Neural crest cell (in vitro differentiated cells): ENCODE measurements at regions not wholly inside any gene's neighbourhood (a gene's known extent, or its start where the extent isn't known, plus 50 kb on each side); places are given as distances from the start of the nearest gene placed in this dataset.

Experiments
- DNase-seq: peaks from one replicate; pipeline ENCODE4 v3.0.0; 2021; ENCODE audit warnings: low read depth, mixed read lengths, low spot score
- H3K27ac Mint-ChIP-seq: one replicate; pipeline ENCODE4 v1.8.0; 2021; ENCODE audit warnings: mild to moderate bottlenecking, mixed read lengths; ENCODE audit not compliant: unreplicated experiment
- H3K27me3 Mint-ChIP-seq: 2 replicates; pipeline ENCODE4 v1.8.0; 2021; ENCODE audit warnings: low read depth, mild to moderate bottlenecking, mixed read lengths
- H3K36me3 Mint-ChIP-seq: 2 replicates; pipeline ENCODE4 v1.8.0; 2021; ENCODE audit warnings: low read depth, mild to moderate bottlenecking, mixed read lengths
- H3K4me1 Mint-ChIP-seq: 2 replicates; pipeline ENCODE4 v1.8.0; 2021; ENCODE audit warnings: mixed read lengths
- H3K4me3 Mint-ChIP-seq: one replicate; pipeline ENCODE4 v1.8.0; 2021; ENCODE audit warnings: mild to moderate bottlenecking, mixed read lengths
- H3K9me3 Mint-ChIP-seq: 2 replicates; pipeline ENCODE4 v1.8.0; 2021; ENCODE audit warnings: mixed read lengths
- CTCF ChIP-seq: fragments of 200-600 bp; sonication (generic); conservative IDR thresholded peaks from 2 replicates; pipeline ENCODE4 v1.5.0; 2021; ENCODE audit warnings: antibody characterized with exemption, mild to moderate bottlenecking

DNA sequence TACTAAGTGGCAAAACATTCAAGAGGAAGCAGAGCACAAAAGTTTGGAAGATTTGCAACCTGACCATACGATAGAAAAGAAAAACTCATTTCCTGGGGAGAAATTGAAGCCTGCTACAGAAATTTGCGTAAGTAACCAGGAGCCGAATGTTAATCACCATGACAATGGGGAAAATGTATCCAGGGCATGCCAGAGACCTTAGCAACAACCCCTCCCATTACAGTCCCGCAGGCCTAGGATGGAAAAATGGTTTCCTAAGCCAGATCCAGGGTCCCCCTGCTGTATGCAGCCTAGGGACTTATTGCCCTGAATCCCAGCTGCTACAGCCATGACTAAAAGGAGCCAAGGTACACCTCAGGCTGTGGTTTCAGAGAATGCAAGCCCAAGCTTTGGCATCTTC lies 472.2 kb upstream of the KLHL4 start:
- Mint-ChIP-seq H3K27me3 (no peaks in the 10 kb centered on the region), H3K27ac (no peak overlapping the region), H3K9me3 (peaks cover 9% of the 10 kb centered on the region), H3K4me1 (no peaks in the 10 kb centered on the region), H3K4me3 (no peak overlapping the region), H3K36me3 (no peaks in the 10 kb centered on the region)
- DNase-seq: no peak
- TF ChIP-seq CTCF: no peak

DNA sequence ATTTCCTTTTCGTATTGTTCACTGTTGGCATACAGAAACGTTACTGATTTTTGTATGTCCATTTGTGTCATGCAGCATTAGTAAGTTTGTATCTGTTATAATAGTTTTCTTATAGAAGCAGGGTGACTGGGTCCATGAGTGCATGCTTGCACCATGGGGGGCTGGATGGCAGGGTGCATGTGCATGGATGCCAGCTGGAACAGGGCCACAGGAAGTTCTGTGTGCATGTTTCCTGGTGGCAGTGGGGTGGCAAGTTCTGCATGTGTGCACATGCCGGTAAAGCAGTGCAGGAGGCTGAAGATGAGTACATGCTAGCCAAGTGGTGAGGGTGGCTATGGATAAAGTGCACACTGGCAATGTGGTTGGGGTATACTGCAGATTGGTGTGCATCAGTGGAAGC lies 468.0 kb upstream of the KLHL4 start:
- H3K9me3 Mint-ChIP-seq: peaks cover 9% of the 10 kb centered on the region
- H3K36me3 Mint-ChIP-seq: no peaks in the 10 kb centered on the region
- no peaks in the 10 kb centered on the region for H3K27me3 Mint-ChIP-seq
- TF ChIP-seq CTCF: no peak
- no peak overlapping the region for H3K27ac Mint-ChIP-seq
- H3K4me3 Mint-ChIP-seq: no peak overlapping the region
- no peak for DNase-seq
- no peaks in the 10 kb centered on the region for H3K4me1 Mint-ChIP-seq

GRCh38 chrX:87063642-87064041 lies 454.0 kb upstream of the KLHL4 start:
- no peaks in the 10 kb centered on the region for H3K9me3 Mint-ChIP-seq
- H3K4me3 Mint-ChIP-seq: no peak overlapping the region
- no peaks in the 10 kb centered on the region for H3K36me3 Mint-ChIP-seq
- DNase-seq: no peak
- no peak overlapping the region for H3K27ac Mint-ChIP-seq
- TF ChIP-seq CTCF: no peak
- no peaks in the 10 kb centered on the region for H3K4me1 Mint-ChIP-seq
- no peaks in the 10 kb centered on the region for H3K27me3 Mint-ChIP-seq

DNA sequence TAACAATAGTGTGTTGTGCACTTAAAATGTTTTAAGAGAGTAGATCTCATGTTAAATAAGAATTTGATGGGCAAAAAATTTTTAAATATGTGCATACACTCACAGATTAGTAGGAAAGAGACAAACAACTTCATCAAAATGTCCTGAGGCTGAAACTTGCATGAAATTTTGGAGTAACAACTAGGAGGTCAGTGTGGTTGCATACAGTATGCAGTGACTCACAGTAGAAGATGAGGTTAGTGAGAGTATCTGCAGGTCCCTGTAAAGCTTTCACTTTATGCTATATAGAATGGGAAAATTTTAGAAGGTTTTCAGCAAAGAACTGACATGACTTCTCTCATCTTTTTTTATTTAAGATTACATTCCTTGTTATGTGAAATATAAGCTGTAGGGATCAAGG lies 453.1 kb upstream of the KLHL4 start:
- no peak for DNase-seq
- no peaks in the 10 kb centered on the region for H3K27me3 Mint-ChIP-seq
- no peak for TF ChIP-seq CTCF
- H3K9me3 Mint-ChIP-seq: no peaks in the 10 kb centered on the region
- H3K4me1 Mint-ChIP-seq: no peaks in the 10 kb centered on the region
- H3K36me3 Mint-ChIP-seq: no peaks in the 10 kb centered on the region
- H3K4me3 Mint-ChIP-seq: no peak overlapping the region
- H3K27ac Mint-ChIP-seq: no peak overlapping the region

DNA sequence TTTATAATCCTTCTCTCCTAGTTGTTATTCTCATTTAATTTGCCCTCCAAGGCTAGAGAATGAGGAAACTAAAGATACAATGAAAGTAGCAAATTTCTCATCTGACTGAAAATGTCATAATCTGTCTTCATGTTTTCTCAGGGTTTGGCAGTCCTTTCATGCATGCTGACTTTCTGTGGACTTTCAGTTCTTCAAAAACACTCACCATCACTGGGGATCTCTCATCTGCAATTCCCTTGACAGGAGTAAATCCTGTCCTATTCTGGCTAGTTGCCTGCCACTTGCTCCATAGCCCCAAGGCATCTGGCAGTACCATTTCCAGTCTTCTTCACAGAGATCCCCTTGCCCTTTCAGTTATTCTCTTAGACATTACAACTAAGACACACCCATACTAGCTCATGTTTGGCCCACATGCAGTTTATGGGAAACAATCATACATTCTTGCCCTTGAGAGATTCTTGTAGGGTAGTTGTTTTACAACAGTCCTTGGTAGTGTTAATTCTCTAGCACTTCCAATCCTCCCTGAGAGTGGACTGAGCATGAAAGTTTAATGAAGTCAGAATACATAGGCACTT lies 449.7 kb upstream of the KLHL4 start:
- no peak for DNase-seq
- no peak for TF ChIP-seq CTCF
- H3K9me3 Mint-ChIP-seq: no peaks in the 10 kb centered on the region
- no peak overlapping the region for H3K27ac Mint-ChIP-seq
- H3K4me3 Mint-ChIP-seq: no peak overlapping the region
- no peaks in the 10 kb centered on the region for H3K27me3 Mint-ChIP-seq
- H3K36me3 Mint-ChIP-seq: no peaks in the 10 kb centered on the region
- no peaks in the 10 kb centered on the region for H3K4me1 Mint-ChIP-seq

DNA sequence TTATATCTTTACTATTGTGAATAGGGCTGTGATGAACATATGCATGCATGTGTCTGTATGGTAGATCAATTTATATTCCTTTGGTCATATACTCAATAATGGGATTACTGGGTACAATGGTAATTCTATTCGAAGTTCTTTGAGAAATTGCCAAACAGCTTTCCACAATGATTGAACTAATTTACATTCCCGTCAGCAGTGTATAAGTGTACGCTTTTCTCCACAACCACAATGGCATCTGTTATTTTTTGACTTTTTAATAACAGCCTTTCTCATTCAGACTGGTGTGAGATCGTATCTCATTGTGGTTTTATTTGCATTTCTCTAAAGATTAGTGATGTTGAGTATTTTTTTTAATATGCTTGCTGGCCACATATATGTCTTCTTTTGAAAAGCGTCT lies 439.4 kb upstream of the KLHL4 start:
- Mint-ChIP-seq H3K9me3 (no peaks in the 10 kb centered on the region), H3K36me3 (no peaks in the 10 kb centered on the region), H3K4me1 (no peaks in the 10 kb centered on the region), H3K27me3 (no peaks in the 10 kb centered on the region), H3K4me3 (no peak overlapping the region), H3K27ac (no peak overlapping the region)
- no peak for DNase-seq
- TF ChIP-seq CTCF: no peak
